GM12872 (cell line): ENCODE measurements at regions not wholly inside any gene's neighbourhood (a gene's known extent, or its start where the extent isn't known, plus 50 kb on each side); places are given as distances from the start of the nearest gene placed in this dataset.

Source experiments
- TF ChIP-seq, protein P1 (sequence below): IDR thresholded peaks from 3 replicates; pipeline ENCODE4 v1.5.1; 2011; ENCODE audit warnings: low read depth, mild to moderate bottlenecking, low read length, moderate library complexity; ENCODE audit not compliant: insufficient read depth

DNA sequence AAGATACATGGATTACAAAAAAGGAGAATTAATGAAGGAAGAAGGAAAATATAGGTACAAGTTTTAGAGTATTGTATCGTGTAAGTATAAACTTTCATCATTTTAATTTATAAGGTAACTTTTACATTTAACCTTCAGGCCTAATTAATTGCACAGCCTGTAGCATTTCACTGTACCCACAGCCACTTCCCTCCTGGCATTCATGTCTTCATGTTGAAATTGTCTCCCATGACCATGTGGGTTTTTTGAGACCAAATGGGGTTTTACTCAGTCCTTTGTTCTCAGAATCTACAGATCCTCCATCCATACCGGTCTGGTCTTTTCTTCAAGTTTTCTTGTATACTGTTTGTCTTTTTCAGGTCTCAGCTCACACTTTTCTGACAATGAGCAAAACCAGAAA is 194.3 kb upstream of the CLNK start:
- TF ChIP-seq, protein P1, sequence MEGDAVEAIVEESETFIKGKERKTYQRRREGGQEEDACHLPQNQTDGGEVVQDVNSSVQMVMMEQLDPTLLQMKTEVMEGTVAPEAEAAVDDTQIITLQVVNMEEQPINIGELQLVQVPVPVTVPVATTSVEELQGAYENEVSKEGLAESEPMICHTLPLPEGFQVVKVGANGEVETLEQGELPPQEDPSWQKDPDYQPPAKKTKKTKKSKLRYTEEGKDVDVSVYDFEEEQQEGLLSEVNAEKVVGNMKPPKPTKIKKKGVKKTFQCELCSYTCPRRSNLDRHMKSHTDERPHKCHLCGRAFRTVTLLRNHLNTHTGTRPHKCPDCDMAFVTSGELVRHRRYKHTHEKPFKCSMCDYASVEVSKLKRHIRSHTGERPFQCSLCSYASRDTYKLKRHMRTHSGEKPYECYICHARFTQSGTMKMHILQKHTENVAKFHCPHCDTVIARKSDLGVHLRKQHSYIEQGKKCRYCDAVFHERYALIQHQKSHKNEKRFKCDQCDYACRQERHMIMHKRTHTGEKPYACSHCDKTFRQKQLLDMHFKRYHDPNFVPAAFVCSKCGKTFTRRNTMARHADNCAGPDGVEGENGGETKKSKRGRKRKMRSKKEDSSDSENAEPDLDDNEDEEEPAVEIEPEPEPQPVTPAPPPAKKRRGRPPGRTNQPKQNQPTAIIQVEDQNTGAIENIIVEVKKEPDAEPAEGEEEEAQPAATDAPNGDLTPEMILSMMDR: no peak

DNA sequence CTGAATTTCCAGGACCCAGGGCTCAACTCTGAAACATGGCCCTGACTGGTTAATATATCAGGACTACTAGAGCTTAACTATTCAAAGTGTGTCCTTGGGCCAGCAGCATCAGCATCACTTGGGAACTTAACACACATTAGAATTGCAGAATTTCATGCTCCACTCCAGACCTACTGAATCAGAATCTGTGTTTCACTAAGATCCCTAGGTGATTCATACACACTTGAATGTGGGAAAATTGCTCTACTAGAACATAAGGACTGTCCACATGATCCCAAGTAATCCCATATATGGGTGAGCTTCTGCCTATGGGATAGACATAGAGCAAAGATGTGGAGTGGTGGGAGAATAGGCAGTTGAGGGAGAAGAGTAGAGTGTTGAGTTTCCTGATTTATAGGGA is 192.5 kb upstream of the CLNK start:
- TF ChIP-seq, protein P1: no peak

DNA sequence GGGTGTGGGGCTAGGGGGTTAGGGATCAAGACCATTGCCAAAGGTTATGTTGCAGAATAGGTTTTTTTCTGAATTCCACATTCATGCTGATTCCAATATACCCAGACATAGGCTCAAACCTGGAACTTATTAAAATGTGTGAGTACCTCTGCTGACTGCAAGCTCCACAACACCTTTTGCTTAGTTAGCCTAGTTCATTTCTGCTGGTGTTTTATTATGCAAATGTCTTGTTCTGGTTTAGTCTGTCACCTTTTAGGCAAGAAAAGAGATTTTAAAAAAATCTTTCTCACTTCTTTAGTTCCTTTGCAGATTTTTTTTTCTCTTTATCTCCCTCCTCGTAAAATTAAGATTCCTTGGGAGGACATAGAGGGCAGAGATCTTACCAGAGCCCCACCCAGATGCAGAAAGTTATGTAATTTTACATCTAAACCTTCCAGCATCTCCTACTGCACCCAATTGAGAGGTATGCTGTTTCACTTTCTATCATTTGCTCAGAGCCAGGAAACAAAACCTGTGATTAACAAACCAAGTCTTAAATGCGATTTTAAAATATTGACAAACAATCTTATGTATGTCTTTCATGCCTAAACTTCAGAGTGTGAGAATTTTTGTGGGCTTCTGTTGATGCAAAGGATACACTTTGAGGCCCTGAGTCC is 190.7 kb upstream of the CLNK start:
- TF ChIP-seq, protein P1: no peak

DNA sequence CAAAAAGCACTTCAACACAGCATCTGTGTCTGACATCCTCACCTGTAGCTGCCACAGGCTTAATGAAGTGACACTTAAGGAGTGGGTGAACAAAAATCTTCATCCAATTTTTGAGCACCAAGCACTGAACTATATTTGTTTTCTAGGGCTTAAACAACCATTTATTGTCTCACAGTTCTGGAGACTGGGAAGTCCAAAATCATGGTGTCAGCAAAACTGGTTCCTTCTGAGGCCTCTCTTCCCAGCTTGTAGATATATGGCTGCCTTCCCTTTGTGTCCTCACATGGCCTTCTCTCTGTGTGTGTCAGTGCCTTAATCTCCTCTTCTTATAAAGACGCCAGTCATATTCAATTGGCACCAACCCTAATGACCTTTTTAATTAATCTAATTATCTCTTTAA is 189.2 kb upstream of the CLNK start:
- TF ChIP-seq, protein P1: no peak

DNA sequence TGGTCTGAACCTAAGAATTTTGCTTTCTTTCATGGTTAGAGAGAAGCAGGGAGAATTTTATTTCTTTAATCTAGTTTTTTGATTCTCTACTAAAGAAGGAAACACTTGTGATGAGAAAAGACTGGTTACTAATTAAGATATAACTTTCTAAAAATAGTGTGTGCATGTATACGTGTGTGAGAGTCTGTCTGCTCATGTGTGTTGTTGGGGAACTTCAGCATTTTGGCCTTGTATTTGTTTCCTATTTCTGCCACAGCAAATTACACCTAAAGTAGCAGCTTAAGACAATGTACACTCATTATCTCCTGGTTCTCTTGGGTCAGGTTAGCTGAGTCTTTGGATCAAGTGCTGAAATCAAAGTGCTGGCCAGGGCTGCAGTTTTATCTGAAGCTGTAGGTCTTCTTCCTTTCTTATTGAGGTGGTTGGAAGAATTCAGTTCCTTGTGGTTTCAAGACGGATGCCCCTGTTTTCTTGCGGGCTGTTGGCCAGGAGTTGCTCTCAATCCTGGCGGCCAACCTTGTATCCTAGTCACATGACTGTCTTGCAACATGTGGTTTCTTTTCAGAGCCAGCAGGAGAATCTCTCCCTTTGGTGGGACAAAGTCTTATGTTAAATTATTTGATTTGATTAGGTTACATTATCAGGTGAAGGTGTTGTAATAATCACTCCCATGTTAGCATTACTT is 188.4 kb upstream of the CLNK start:
- TF ChIP-seq, protein P1: no peak

DNA sequence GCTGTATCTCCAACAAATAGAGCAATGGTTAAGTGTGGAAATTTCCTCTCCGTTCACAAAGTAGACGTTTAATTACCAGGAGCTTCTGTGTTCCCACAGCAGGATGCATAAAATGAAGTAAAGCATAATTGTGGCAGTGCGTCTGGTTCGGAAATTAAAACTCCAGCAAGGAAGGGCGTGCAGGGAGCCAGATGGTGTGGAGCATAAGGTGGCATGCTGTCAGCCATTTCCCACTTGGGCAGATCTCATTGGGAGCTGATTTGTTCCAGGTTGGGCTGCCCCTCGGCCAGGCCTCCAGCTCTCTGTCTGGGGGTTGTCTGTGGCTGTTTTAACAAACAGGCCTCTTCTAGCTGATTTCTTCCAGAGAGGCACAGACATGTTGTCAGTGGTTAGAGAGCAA is 182.1 kb upstream of the CLNK start:
- TF ChIP-seq, protein P1: no peak

DNA sequence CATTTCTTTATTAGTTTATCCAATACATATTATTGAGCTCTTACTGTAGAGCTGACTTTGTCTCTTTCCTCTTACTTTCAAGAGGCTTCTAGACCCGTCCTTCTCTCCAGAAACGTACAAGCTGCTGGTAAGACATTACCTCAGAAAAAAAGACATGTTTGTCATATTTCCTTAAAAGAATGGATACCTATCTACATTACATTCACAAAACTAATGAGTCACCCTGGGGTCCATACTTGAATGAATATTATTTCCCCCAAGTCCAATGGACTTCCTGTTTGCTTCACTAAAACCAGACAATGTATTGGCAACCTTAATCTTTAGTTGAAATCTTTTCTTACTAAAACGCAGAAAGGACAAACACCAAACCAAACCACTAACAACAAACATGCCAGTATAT is 176.5 kb upstream of the CLNK start:
- TF ChIP-seq, protein P1: no peak
